ENCODE measurements at regions not wholly inside any gene's neighbourhood (a gene's known extent, or its start where the extent isn't known, plus 50 kb on each side); places are given as distances from the start of the nearest gene placed in this dataset.

DNA sequence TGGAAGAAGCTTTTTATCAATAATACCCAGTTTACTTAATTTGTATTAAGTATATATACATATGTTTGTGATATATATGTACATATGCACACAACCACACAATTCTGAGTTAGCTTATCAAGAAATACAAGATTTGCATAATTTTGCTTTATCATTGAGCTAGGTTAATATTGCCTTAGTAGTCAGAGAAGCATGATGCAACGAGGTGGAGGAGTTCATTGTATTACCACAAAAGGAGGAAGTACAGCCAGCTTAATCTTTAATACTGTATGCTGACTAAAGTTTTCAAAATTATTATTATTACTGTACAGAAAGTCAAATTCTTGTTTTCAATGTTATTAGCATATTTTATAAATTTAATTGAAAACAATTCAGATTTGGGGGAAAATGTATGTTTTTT, 278.4 kb upstream of the PDGFD start:
- TF ChIP-seq NFIC (IDR thresholded peaks at IDR 0.05) (no peak), CREB1 (IDR thresholded peaks at IDR 0.05; ENCODE audit: low read depth) (no peak)
- TF ChIP-seq, protein P1, sequence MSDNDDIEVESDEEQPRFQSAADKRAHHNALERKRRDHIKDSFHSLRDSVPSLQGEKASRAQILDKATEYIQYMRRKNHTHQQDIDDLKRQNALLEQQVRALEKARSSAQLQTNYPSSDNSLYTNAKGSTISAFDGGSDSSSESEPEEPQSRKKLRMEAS (IDR thresholded peaks at IDR 0.05) = no peak
